ENCODE measurements at regions not wholly inside any gene's neighbourhood (a gene's known extent, or its start where the extent isn't known, plus 50 kb on each side); places are given as distances from the start of the nearest gene placed in this dataset.
"Not testable (repeated sequence)": the region's sequence is repeated elsewhere in the genome, so short reads cannot be mapped to it uniquely, and the experiment has no call there.

DNA sequence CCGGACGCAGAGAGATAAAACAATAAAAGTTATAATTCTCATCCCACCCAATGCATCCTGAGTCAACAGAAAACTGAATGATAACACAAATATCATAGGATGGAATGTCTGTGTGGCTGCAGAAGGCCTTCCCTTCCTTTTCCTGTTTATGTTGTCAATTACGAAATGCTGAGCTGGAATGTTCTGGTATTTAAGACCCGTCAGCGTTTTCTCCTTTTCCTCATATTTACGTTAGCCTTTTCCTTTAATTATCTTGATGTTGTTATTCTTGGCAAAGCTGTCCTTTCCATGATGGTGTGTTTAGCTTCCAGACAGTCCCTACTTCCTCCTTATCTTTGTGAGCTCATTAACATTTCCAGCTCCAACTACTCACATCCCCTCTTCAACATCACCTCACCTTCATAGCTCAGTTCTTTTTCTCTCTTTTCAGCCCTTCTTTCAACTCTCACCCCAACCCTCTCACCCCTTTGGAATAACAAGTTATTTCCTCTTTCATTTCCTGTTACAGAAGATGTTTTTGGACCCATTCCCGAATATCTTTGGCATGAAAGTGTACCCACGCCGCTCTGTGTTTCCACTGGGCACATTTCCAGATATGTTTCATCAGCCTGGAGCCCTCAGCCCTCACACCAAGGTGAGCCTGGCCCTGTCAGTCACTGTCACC, 221.6 kb downstream of the NR2F1-AS1 start:
- FAIRE-seq: no peak

DNA sequence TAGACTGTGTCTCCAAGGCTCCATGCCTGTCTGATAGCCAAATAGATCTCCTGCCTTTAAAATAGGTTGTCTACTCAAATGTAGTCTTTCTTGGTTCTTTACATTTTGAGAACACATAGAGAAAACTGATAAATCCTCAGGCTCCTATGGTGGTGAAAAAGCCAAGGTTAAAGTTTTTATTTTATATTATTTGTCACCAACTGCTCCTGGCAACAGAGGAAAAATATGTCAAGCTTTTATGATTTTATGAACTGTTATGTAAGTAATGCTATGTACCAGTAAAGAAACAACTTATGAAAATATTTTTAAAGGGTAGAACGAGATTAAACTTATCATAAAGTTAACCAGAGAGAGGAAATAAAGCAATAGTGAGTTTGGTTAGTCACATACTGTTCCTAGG, 222.8 kb downstream of the NR2F1-AS1 start:
- no peak for FAIRE-seq

DNA sequence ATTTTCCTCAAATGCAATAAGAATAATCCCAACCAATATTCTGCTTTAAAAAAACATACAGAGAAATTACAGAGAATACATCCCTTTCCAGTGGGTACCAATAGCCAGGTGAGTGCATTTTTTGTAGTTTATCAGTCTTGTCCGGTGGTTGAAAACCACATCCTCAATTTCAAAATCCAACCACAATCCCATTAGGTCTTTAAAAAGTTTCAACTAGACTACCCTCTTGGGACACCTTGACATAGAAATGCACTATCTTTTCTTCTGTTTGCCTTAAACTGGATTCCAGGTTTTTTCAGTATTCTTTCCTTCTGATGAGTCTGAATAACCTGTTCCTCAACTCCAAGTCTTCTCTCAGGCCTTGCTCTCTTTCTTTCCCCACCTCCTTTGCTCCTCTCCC, 223.3 kb downstream of the NR2F1-AS1 start:
- FAIRE-seq: no peak

DNA sequence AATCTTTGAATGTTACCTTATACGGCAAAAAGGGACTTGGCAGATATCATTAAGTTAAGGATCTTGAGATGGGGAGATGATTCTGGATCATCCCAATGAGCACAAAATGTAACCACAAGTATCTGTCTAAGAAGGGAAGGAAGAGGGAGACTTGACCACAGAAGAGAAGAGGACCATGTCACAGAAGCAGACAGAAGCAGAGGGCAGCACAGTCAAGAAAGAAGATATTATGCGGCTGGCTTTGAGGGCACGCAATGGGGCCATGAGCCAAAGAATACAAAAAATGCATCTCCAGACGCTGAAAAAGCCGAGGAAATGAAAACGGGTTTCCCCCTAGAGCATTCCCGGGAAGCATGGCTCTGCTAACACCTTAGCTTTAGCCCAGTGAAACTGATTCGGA, 225.3 kb downstream of the NR2F1-AS1 start:
- no peak for FAIRE-seq

DNA sequence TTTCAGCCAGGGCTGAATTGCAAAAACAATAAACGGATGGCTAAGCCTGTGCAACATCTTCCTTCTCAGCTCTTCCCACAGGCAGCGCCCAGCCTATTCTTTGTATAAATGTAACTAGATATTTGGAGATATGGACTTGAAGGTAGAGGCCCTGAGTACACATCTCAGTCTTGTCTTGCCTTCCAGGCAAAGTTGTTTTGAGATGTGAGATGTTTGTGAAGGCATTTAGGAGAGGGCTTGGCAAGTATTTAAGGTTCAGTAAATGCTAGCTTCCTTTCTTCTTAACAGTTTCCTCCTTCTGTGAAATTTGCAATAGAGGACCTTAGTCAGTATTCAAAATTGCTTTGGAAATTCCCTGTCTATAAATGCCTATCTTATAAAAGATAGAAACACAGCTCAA, 228.8 kb downstream of the NR2F1-AS1 start:
- FAIRE-seq: no peak

DNA sequence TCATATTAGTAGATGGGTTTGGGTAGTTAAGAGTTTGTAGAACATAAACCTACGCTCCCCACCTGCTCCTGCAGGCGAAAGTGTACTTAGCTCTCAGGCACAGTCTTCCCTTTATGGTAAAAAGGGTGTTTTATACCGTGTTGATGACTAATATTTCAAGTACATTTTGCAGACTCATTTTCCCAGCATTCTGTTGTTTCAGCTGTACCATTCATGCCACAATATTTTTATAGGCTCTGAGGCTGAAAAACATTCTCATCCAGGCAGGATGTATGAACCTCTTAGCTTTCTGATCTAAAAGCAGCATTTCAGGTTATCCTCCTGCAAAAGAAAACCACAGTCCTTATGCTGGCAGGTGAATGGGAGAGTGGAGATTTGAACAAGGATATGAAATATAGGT, 231.4 kb downstream of the NR2F1-AS1 start:
- no peak for FAIRE-seq

DNA sequence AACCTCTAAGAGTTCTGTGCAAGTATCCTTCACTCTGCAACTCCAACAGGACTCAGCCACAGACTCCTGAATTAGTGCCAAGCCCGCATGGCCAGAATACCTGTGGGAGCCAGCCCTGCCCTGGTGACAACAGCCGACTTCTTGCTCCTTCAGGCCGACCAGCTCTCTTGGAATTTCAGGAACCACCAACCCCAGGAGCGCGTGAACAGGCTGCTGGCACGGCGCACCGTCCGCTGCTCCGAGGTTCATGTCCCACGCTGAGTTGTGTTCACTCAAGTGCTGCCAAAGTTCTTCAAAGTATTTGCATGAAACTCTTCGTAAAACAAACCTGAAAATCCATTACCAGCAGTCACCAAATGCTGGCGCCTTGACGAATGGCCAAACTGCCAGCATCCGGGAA, 232.8 kb downstream of the NR2F1-AS1 start:
- no peak for FAIRE-seq

DNA sequence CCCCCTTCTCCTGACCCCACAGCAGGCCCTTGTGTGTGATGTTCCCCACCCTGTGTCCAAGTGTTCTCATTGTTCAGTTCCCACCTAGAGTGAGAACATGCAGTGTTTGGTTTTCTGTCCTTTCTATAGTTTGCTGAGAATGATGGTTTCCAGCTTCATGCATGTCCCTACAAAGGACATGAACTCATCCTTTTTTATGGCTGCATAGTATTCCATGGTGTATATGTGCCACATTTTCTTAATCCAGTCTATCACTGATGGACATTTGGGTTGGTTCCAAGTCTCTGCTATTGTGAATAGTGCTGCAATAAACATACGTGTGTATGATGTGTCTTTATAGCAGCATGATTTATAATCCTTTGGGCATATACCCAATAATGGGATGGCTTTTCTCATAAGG, 234.2 kb downstream of the NR2F1-AS1 start:
- FAIRE-seq: not testable (repeated sequence)

DNA sequence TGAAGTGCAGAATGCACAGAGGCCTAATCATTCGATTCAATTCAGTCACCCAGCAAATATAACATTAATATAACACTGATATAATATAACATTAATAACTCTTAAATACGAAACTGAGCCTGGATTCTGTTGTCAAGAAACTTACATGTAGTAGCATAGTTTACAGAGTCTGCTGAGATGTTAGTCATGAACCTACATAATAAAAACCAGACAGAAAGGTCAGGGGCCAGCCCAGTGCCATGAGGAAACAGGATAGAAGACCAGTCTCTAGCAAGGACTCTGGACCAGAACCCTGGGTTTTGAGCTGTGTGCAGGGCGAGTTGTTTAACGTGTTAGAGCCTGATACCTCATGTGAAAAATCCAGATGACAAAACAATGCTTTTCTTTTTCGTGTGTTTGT, 234.7 kb downstream of the NR2F1-AS1 start:
- no peak for FAIRE-seq

DNA sequence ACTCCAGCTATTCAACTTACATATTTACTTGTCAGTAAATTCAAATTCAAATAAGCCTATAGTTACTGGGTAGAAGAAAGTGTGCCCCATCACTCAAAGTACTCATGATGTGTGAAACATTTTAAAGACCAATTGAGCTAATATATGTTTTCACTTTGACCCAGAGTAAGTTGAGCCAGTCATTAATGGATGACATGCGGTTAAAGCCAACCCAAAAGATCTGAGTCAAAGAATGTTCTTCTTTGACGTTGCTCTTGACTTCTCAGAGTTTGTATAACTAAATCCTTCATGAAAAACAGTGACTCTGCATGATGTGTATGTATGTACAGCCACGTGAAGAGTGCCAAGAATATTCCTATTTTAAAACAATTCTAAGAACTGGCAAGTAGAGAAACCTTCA, 237.4 kb downstream of the NR2F1-AS1 start:
- no peak for FAIRE-seq

DNA sequence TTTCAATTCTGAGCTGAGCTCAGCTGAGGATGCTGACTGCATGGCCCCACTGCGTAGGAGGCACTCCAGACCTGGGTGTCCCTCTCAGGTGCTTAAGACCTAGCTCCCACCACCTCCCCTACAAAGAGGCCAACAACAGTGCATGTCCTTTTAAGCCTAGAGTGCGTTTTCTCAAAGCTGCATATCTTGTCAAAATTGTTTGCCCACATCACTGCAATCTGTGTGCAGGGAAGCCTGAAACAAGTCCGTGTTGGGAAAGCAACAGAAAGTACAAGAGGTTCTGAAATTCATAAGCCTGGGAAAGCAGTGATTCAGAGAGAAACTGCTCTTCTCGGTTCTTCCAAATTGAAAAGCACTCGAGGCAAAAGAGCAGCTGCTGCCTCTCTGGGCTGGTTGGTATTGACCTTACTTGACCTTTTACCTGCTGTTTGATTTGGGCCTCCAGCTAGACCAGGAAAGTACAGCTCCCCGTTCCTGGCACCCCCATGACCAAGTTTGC, 238.4 kb downstream of the NR2F1-AS1 start:
- no peak for FAIRE-seq

DNA sequence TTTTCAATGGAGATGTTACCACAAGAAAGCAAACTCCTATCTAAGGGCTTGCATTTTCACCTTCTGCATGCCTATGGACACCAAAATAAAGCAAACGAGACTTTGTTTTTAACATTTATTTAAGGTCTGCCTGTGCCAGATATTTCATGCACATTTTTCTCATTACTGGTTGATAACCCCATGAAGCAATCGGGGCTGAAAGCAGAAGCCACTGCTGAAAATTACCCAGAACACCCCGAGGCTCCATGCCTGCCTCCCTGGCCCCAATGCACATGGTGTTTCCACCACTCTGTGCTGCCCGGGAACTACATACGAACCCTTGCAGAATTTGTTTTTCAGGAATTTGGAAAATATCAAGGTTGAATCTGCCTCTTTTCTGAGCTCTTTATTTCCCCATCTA, 240.1 kb downstream of the NR2F1-AS1 start:
- no peak for FAIRE-seq

DNA sequence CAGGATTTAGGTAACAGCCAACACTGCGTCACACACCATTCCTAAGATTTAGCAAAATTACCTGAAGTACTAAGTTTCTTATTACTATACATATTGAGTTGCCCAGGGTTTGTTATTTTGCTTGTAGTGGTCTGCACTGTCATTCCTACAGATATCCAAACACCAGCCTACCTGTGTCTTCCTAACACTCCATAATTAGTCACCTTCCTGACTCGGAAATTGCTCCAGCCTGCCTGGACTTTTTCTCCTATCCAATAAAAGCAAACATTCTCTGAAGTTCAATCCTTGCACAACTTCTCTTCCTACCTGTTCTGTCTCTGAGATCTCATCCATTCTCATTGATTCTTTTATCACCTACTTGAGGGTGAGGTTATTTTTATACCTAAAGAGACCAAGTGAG, 243.9 kb downstream of the NR2F1-AS1 start:
- no peak for FAIRE-seq

DNA sequence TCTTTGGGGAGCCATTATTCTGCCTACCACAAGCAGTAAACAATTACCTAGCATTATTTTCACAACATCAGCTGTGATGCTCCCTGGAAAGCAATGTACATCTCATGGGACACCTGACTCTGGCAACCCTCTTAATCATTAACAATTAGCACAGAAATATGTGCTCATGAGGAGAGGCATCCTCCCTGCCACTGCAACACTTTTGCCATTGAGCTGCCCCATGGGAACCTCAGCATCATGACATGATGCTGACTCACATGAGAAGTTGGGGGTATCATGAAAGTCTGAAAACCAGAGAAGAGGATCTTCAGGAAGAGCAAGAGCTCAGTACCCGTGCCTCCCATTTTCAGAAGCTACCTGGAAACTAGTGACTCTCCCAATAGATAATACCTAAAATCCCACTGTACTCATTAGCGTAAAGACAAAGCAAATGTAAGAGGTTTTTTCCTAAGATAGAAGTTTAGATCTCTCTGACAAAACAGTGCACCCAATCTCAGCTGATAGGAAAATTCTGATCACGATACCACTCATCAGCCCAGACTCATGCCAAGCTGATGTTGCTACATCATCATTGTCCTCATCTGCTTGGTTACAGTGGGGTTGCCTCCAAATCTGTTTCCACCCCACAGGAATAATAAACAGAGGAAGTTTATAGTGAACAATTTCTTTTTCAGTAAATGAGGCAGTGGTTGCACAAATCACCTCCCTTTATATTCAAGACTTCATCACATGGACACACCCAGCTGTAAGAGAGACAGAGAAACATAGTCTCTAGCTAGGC, 244.5 kb downstream of the NR2F1-AS1 start:
- FAIRE-seq: no peak

DNA sequence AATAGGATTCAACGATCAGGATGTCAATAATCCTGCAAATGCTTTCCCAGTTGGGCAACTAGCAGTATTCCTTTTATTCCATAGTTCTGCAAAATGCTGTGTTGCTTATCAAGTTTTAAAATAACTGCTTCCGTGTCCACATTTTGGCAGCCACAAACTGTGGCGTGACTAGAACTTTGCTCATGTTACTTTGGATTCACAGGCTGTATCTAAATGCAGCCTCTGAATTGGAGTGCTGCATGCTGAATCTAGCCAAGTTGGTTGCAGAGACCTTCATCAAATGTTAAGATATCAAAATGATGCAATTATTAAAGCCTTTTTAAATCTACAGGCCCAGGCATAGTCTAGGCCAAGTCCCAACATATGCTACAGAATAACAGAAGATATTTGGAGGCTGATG, 249.2 kb downstream of the NR2F1-AS1 start:
- no peak for FAIRE-seq

DNA sequence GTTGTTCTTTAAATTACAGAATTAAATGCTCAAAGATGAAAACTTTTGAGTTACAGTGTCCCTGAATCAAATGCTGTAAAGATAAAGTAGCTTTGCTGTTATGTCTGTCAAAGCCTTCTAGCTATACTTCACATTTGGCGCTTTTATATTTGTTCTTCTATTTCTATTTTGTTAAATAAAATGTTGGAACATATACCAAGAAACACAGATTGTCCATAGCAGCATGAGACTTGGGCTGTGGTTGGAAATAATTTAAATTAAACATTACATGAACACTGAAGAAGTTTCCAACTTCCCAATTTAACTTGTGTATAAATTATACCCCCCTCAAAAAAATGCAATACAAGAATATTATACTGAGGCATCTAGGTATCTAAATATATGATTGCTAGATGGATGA, 249.8 kb downstream of the NR2F1-AS1 start:
- FAIRE-seq: no peak

DNA sequence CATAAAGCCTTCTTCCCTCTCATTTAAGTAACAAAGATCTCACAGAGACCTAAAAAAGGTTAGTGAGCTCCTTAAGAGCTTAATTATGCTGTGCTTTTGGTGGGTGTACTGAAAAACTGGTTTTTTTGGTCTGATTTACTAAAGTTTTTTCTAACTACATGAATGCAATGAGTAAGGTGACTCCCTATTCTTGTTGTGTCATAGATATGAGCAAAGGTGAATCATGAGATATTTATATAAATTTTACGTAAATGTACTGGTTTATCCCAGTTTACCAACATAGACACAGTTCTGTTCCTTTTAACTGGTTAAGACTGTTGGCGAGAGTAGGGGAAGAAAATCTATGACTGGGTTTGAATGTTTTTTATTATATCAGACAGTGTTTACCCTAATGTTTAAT, 250.5 kb downstream of the NR2F1-AS1 start:
- FAIRE-seq: no peak

DNA sequence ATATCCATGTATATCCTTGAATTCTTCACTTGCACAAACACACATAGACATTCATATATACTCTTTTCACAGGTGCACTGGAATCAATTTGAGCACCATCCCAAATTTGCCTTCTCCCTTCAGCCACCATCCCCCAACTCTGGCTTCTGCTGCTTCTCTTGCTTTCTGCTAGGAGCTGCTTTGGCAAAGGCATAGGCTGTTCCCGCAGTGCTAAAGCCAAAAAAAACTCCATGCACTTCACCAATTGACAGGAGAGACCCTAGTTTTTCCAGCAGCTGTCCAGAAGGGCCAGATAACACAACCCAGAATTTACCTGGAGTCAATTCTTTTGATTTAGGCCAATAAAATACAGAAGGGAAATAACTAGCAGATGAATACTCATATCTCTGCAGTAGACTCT, 251.3 kb downstream of the NR2F1-AS1 start:
- no peak for FAIRE-seq

DNA sequence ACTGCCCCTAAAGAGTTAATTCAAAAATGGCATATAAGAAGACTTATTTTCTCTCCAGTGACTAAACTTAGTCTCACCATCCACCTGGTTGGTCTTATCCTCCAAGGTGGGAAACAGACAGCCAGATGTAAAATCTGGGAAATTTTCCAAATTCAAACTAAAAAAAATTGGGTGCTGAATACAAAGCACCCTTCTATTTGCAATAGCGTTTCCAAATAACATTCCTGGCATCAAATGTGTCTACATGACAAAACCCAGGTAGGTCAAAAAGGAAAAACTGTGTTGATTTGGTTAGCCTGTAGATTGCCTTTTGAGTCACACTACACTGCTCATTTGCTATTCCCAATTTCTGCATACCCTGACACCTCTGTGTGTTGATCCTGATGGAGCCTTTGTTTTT, 252.2 kb downstream of the NR2F1-AS1 start:
- FAIRE-seq: no peak

DNA sequence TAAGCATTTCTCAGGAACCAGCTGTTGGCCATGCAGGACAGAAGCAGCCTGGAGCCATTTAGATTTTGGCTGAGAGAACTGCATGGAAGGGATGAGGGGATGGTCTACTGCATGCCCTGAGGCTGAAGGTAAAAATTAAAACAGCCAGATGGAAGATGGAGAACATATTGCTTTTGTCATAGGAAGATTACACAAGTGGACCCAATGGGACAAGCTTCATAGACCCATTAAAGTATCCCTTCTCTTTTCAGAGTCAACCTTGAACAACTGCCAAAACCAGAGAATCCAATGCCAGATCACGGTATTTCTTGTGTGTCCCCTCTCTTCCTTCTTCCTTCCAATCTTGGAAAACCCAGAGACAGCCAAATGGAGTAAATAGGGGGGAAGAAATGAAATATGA, 253.4 kb downstream of the NR2F1-AS1 start:
- no peak for FAIRE-seq

DNA sequence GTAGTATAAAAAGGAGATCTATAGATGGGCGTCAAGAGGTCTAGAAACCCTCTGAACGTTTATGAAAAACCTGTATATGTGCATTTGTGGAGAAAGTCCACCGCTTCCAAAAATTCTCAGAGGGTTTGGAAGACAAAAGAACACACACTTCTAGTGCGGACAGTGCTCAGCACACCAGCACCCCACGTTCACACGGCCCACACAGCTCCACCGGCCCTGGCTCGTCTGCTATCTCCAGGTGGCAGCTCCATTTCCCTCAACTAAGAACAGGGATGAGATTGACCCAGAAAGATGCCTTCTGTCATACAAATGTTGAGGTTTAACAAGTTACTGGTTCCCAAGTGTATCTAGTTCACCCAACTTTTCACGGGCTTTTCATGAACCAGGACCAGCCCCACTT, 255.1 kb downstream of the NR2F1-AS1 start:
- FAIRE-seq: no peak

DNA sequence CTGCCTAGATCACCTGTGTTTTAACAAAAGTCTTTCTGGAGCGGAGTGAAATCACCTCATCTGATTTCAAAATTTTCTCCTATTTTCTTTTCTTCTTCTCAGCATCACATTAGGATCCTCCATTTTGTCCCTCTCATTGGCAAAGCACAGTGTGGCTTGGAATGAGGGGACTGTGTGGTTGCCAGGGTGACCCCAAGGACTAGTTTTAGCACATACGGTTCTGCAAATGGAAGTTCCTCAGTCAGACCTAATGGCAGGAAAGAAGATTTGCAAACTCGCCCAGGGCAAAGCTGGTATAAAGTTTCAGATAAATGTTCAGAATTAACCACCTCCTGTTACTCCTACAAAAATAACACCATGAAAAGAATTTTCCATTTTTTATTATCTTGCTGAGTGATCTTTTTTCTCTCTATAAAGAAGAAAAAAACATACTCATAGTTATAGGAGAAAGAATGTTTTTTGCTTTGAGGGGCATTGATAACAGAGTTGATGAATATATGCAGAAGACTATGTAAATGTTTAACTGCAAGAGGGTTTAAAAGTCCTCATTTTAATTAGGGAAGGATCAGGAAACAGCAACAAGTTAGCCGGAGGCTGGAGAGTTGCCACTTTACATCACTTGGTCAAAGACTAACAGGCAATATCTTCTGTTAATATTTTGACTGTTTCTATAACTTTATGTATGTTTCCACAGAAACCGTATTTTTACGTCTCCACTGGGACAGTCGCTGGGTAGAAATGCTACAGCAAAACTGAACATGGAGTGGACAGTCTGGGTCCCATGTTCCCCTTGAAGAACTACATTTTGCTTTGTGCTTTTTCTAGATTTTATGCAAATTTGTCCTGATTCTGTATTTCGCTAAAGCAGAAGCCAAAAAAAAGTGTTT, 257.8 kb downstream of the NR2F1-AS1 start:
- FAIRE-seq: no peak

DNA sequence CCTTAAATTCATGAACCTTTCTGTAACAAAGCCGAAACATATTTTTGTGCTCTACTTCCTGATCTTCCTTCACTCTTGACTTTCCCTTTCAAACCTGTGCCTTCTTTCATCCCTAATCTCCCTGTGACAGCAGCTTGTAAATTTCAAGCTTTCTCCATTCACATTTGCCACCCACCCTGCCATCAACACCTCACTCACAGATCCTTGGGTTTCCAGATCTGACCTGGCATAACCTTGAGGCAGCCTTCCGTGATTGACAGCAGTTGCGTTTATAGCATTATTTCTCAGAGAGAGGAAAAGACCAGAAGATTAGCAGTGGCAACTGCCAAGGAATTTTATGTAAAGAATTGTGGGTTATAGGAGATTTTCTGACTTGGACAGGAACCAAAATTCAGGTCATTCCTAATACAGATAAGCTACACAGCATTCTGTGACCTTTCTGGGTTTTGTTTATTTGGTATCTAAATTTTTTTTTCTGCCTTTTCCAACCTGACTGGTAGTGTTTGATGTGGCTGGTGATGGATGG, 260.0 kb downstream of the NR2F1-AS1 start:
- no peak for FAIRE-seq
